ENCODE measurements at regions not wholly inside any gene's neighbourhood (a gene's known extent, or its start where the extent isn't known, plus 50 kb on each side); places are given as distances from the start of the nearest gene placed in this dataset.
"Not testable (repeated sequence)": the region's sequence is repeated elsewhere in the genome, so short reads cannot be mapped to it uniquely, and the experiment has no call there.

DNA sequence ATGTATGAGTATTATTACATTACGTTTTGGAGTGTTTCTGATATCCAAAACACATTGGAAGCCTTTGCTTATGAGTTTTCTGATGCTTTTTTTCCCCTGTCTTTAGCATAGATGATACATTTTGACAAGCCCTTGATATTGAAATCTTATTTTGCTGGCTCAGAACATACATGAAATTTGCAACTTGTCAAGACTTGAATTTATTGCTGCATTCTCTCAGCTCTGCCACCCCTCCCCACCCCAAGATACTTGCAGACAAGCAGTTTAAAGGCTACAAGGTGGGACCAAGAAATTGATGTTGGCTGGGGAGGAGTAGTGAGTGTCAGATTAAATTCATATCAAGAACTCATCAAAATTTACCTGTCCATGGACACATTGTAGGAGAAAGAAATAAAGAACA is 160.2 kb downstream of the GJA1 start:
- Histone ChIP-seq H4K20me1 (ENCODE audit: low read length) (no peaks in the 10 kb centered on the region), H3K9me3 (ENCODE audit: low read length) (no peaks in the 10 kb centered on the region), H3K4me3 (ENCODE audit: low read length) (no peak overlapping the region), H3K9me2 (replicated peaks; ENCODE audit: low read length) (no peaks in the 10 kb centered on the region), H3F3A (ENCODE audit: low read length, unreplicated experiment) (no peaks in the 10 kb centered on the region), H3K4me1 (ENCODE audit: insufficient read depth, low read length) (peaks cover 14% of the 10 kb centered on the region), H3K27ac (ENCODE audit: low read length) (no peak overlapping the region), H2AFZ (ENCODE audit: low read length) (no peak overlapping the region), H3K4me2 (ENCODE audit: low read length) (no peak overlapping the region), H3K27me3 (ENCODE audit: low read length) (no peaks in the 10 kb centered on the region), H3K36me3 (ENCODE audit: low read depth, low read length) (no peaks in the 10 kb centered on the region), H3K9ac (ENCODE audit: low read length) (no peak overlapping the region), H3K79me2 (ENCODE audit: low read length) (no peaks in the 10 kb centered on the region)
- ChIA-PET CTCF (no interaction called here), POLR2A (ENCODE audit: unreplicated experiment) (no interaction called here)
- ATAC-seq, result no peak
- TF ChIP-seq, protein P1, sequence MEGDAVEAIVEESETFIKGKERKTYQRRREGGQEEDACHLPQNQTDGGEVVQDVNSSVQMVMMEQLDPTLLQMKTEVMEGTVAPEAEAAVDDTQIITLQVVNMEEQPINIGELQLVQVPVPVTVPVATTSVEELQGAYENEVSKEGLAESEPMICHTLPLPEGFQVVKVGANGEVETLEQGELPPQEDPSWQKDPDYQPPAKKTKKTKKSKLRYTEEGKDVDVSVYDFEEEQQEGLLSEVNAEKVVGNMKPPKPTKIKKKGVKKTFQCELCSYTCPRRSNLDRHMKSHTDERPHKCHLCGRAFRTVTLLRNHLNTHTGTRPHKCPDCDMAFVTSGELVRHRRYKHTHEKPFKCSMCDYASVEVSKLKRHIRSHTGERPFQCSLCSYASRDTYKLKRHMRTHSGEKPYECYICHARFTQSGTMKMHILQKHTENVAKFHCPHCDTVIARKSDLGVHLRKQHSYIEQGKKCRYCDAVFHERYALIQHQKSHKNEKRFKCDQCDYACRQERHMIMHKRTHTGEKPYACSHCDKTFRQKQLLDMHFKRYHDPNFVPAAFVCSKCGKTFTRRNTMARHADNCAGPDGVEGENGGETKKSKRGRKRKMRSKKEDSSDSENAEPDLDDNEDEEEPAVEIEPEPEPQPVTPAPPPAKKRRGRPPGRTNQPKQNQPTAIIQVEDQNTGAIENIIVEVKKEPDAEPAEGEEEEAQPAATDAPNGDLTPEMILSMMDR (conservative IDR thresholded peaks at IDR 0.05; ENCODE audit: low read depth, low read length), result no peak
- TF ChIP-seq EZH2phosphoT487 (IDR thresholded peaks at IDR 0.05; ENCODE audit: borderline replicate concordance, low read length), result no peak
- no peak for TF ChIP-seq EZH2 (IDR thresholded peaks at IDR 0.05; ENCODE audit: low read length, unreplicated experiment)
- no peak for DNase-seq
- no TSS peak for BruUV-seq (replicated peaks)
- intact Hi-C loops (cut with micrococcal nuclease), result no loop called here

DNA sequence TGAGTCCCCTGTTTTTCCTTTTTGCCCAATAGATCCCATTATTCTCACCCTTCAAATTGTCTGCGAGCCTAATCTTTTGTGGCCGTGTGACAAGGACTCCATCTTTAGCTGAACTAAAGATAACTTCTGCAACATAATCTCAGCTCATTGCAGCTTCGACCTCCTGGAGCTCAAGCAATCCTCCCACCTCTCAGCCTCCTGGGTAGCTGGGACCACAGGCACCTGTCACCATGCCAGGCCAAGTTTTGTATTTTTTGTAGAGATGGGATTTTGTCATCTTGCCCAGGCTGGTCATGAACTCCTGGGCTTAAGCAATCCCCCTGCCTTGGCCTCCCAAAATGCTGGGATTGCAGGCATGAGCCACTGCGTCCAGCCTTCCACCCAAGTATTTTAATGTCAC is 161.0 kb downstream of the GJA1 start:
- ATAC-seq (no peak), DNase-seq (no peak)
- intact Hi-C loops (cut with micrococcal nuclease), result no loop called here
- no peaks in the 10 kb centered on the region for H3K27me3 ChIP-seq (ENCODE audit: low read length)
- no peaks in the 10 kb centered on the region for H3K9me3 ChIP-seq (ENCODE audit: low read length)
- peaks cover 14% of the 10 kb centered on the region for H3K4me1 ChIP-seq (ENCODE audit: insufficient read depth, low read length)
- BruUV-seq (replicated peaks), result no TSS peak
- H3K9me2 ChIP-seq (replicated peaks; ENCODE audit: low read length), result no peaks in the 10 kb centered on the region
- H4K20me1 ChIP-seq (ENCODE audit: low read length), result no peaks in the 10 kb centered on the region
- H3K27ac ChIP-seq (ENCODE audit: low read length), result no peak overlapping the region
- no peaks in the 10 kb centered on the region for H3F3A ChIP-seq (ENCODE audit: low read length, unreplicated experiment)
- POLR2A ChIA-PET (ENCODE audit: unreplicated experiment), result no interaction called here
- TF ChIP-seq EZH2 (IDR thresholded peaks at IDR 0.05; ENCODE audit: low read length, unreplicated experiment), result no peak
- TF ChIP-seq, protein P1 (conservative IDR thresholded peaks at IDR 0.05; ENCODE audit: low read depth, low read length), result no peak
- no peak for TF ChIP-seq EZH2phosphoT487 (IDR thresholded peaks at IDR 0.05; ENCODE audit: borderline replicate concordance, low read length)
- H3K4me3 ChIP-seq (ENCODE audit: low read length), result no peak overlapping the region
- CTCF ChIA-PET, result no interaction called here
- H2AFZ ChIP-seq (ENCODE audit: low read length), result no peak overlapping the region
- no peaks in the 10 kb centered on the region for H3K79me2 ChIP-seq (ENCODE audit: low read length)
- no peak overlapping the region for H3K9ac ChIP-seq (ENCODE audit: low read length)
- H3K4me2 ChIP-seq (ENCODE audit: low read length), result no peak overlapping the region
- H3K36me3 ChIP-seq (ENCODE audit: low read depth, low read length), result no peaks in the 10 kb centered on the region

DNA sequence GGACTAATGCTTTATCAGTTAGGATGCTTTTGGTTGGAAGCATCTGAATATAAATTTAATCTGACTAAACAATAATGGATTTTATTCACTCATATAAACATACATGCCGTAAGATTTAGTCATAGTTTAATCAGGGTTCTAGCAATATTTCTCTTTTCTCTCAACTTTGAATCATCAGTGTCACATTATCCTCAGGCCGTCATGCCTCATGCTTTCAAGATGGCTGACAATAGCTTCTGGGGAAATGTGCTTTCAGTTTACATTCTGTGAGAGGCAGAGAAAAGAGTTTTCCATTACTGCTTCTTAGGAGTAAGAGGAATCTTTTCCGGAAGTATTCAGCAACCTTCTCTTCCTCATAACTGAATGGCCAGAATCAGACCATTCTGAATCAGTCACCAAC is 162.2 kb downstream of the GJA1 start:
- peak; percentile 71 for ATAC-seq
- H3K4me2 ChIP-seq (ENCODE audit: low read length), result peak overlapping the region; percentile 39; the same call in 1 of the 2 replicates
- intact Hi-C loops (cut with micrococcal nuclease), result no loop called here
- no peaks in the 10 kb centered on the region for H3K27me3 ChIP-seq (ENCODE audit: low read length)
- no peaks in the 10 kb centered on the region for H4K20me1 ChIP-seq (ENCODE audit: low read length)
- H3K27ac ChIP-seq (ENCODE audit: low read length), result peak overlapping the region; percentile 75
- POLR2A ChIA-PET (ENCODE audit: unreplicated experiment), result no interaction called here
- no peak overlapping the region for H3K4me3 ChIP-seq (ENCODE audit: low read length)
- H3F3A ChIP-seq (ENCODE audit: low read length, unreplicated experiment), result no peaks in the 10 kb centered on the region
- H3K9me2 ChIP-seq (replicated peaks; ENCODE audit: low read length), result no peaks in the 10 kb centered on the region
- H2AFZ ChIP-seq (ENCODE audit: low read length), result peak overlapping the region; percentile 95
- TF ChIP-seq EZH2phosphoT487 (IDR thresholded peaks at IDR 0.05; ENCODE audit: borderline replicate concordance, low read length) (no peak), EZH2 (IDR thresholded peaks at IDR 0.05; ENCODE audit: low read length, unreplicated experiment) (no peak)
- TF ChIP-seq, protein P1 (conservative IDR thresholded peaks at IDR 0.05; ENCODE audit: low read depth, low read length), result no peak
- H3K9me3 ChIP-seq (ENCODE audit: low read length), result no peaks in the 10 kb centered on the region
- H3K9ac ChIP-seq (ENCODE audit: low read length), result peak overlapping the region; percentile 50
- H3K4me1 ChIP-seq (ENCODE audit: insufficient read depth, low read length), result peaks cover 14% of the 10 kb centered on the region
- no peaks in the 10 kb centered on the region for H3K79me2 ChIP-seq (ENCODE audit: low read length)
- no TSS peak for BruUV-seq (replicated peaks)
- CTCF ChIA-PET, result no interaction called here
- no peaks in the 10 kb centered on the region for H3K36me3 ChIP-seq (ENCODE audit: low read depth, low read length)
- DNase-seq, result peak; percentile 64

DNA sequence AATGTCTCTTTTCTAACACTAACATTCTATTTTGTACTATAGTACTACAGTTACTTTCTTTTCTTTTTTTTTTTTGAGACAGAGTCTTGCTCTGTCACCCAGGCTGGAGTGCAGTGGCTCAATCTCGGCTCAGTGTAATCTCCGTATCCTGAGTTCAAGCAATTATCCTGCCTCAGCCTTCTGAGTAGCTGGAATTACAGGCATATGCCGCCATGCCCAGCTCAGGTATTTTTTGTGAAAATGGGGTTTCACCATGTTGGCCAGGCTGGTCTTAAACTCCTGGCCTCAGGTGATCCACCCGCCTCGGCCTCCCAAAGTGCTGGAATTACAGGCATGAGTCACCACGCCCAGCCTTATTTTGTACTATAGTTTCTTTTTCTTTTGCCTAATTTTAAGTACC is 163.9 kb downstream of the GJA1 start:
- H3K4me3 ChIP-seq (ENCODE audit: low read length); H3F3A ChIP-seq (ENCODE audit: low read length, unreplicated experiment); H3K9me2 ChIP-seq (replicated peaks; ENCODE audit: low read length); H3K79me2 ChIP-seq (ENCODE audit: low read length); CTCF ChIA-PET; intact Hi-C loops (cut with micrococcal nuclease); H3K36me3 ChIP-seq (ENCODE audit: low read depth, low read length); BruUV-seq (replicated peaks); H3K9ac ChIP-seq (ENCODE audit: low read length); DNase-seq; H3K9me3 ChIP-seq (ENCODE audit: low read length); ATAC-seq; H3K4me2 ChIP-seq (ENCODE audit: low read length); H3K27me3 ChIP-seq (ENCODE audit: low read length); H3K27ac ChIP-seq (ENCODE audit: low read length); H4K20me1 ChIP-seq (ENCODE audit: low read length); POLR2A ChIA-PET (ENCODE audit: unreplicated experiment); H2AFZ ChIP-seq (ENCODE audit: low read length): not testable (repeated sequence)
- peaks cover 14% of the 10 kb centered on the region for H3K4me1 ChIP-seq (ENCODE audit: insufficient read depth, low read length)

Data from PC-3 (cell line).